ENCODE measurements at regions not wholly inside any gene's neighbourhood (a gene's known extent, or its start where the extent isn't known, plus 50 kb on each side); places are given as distances from the start of the nearest gene placed in this dataset.

- no peak for DNase-seq
Observed at GRCh38 chr20:20933142-20933958, 172.8 kb downstream of the LINC00237 start.

GRCh38 chr20:20932156-20932555, 174.0 kb downstream of the LINC00237 start:
- no peak for DNase-seq

GRCh38 chr20:20931632-20932031, 174.5 kb downstream of the LINC00237 start:
- no peak for DNase-seq

GRCh38 chr20:20931024-20931423, 175.1 kb downstream of the LINC00237 start:
- DNase-seq, result no peak

GRCh38 chr20:20930500-20930899, 175.7 kb downstream of the LINC00237 start:
- DNase-seq, result no peak

- DNase-seq, result no peak
Observed at GRCh38 chr20:20929341-20929740, 176.8 kb downstream of the LINC00237 start.

GRCh38 chr20:20926222-20926905, 179.8 kb downstream of the LINC00237 start:
- no peak for DNase-seq

- no peak for DNase-seq
Observed at GRCh38 chr20:20920433-20920832, 185.7 kb downstream of the LINC00237 start.

GRCh38 chr20:20915844-20916243, 190.3 kb downstream of the LINC00237 start:
- no peak for DNase-seq

GRCh38 chr20:20904501-20904831, 192.0 kb upstream of the RALGAPA2 start:
- no peak for DNase-seq

GRCh38 chr20:20903773-20904500, 191.5 kb upstream of the RALGAPA2 start:
- no peak for DNase-seq

- DNase-seq, result no peak
Observed at GRCh38 chr20:20897922-20898321, 185.5 kb upstream of the RALGAPA2 start.

- DNase-seq, result no peak
Observed at GRCh38 chr20:20897145-20897544, 184.7 kb upstream of the RALGAPA2 start.

GRCh38 chr20:20896606-20897005, 184.2 kb upstream of the RALGAPA2 start:
- no peak for DNase-seq

- DNase-seq, result no peak
Observed at GRCh38 chr20:20895537-20895936, 183.1 kb upstream of the RALGAPA2 start.

- no peak for DNase-seq
Observed at GRCh38 chr20:20894753-20895152, 182.3 kb upstream of the RALGAPA2 start.

- DNase-seq, result no peak
Observed at GRCh38 chr20:20894280-20894679, 181.8 kb upstream of the RALGAPA2 start.

- no peak for DNase-seq
Observed at GRCh38 chr20:20892328-20892727, 179.9 kb upstream of the RALGAPA2 start.

GRCh38 chr20:20890751-20891150, 178.3 kb upstream of the RALGAPA2 start:
- no peak for DNase-seq

- DNase-seq, result no peak
Observed at GRCh38 chr20:20888936-20889335, 176.5 kb upstream of the RALGAPA2 start.

- DNase-seq, result no peak
Observed at GRCh38 chr20:20888266-20888656, 175.8 kb upstream of the RALGAPA2 start.

- no peak for DNase-seq
Observed at GRCh38 chr20:20887593-20888265, 175.3 kb upstream of the RALGAPA2 start.

- DNase-seq, result no peak
Observed at GRCh38 chr20:20881808-20882207, 169.4 kb upstream of the RALGAPA2 start.

All from activated gamma-delta T cell treated with Interleukin-2 at 50 U/mL for 16 hours (primary cell).